Adrenal gland (tissue), 5 donors: ENCODE measurements at regions not wholly inside any gene's neighbourhood (a gene's known extent, or its start where the extent isn't known, plus 50 kb on each side); places are given as distances from the start of the nearest gene placed in this dataset.

Experiments used
- POLR2A ChIP-seq, 2 donors: fragments of 450-650 bp; IDR thresholded peaks; one replicate each; pipeline ENCODE4 v1.6.1; 2017; ENCODE audit warnings: antibody characterized with exemption in 2 of 2, mild to moderate bottlenecking in 2 of 2, moderate library complexity in 1 of 2
- TF ChIP-seq, protein P1 (sequence below), 6 experiments: fragments of 450-650 bp in 4 of 6; fragments of 200-600 bp in 2 of 6; sonication (generic) in 1 of 6; IDR thresholded peaks; 1 replicate in 5 of 6; 2 replicates in 1 of 6; pipeline versions ENCODE4 v1.5.1 to v1.8.0; 2016 to 2021; ENCODE audit warnings: antibody characterized with exemption in 6 of 6, mild to moderate bottlenecking in 2 of 6, moderate library complexity in 1 of 6
- donor health status: DM: no; HTN: no; CAD: no.

GRCh38 chr4:129738175-129738574 lies 642.2 kb downstream of the C4orf33 start:
- TF ChIP-seq, protein P1, sequence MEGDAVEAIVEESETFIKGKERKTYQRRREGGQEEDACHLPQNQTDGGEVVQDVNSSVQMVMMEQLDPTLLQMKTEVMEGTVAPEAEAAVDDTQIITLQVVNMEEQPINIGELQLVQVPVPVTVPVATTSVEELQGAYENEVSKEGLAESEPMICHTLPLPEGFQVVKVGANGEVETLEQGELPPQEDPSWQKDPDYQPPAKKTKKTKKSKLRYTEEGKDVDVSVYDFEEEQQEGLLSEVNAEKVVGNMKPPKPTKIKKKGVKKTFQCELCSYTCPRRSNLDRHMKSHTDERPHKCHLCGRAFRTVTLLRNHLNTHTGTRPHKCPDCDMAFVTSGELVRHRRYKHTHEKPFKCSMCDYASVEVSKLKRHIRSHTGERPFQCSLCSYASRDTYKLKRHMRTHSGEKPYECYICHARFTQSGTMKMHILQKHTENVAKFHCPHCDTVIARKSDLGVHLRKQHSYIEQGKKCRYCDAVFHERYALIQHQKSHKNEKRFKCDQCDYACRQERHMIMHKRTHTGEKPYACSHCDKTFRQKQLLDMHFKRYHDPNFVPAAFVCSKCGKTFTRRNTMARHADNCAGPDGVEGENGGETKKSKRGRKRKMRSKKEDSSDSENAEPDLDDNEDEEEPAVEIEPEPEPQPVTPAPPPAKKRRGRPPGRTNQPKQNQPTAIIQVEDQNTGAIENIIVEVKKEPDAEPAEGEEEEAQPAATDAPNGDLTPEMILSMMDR (IDR thresholded peaks at IDR 0.05): no peak
- TF ChIP-seq POLR2A (IDR thresholded peaks at IDR 0.05): no peak
